ENCODE measurements at regions not wholly inside any gene's neighbourhood (a gene's known extent, or its start where the extent isn't known, plus 50 kb on each side); places are given as distances from the start of the nearest gene placed in this dataset.

DNA sequence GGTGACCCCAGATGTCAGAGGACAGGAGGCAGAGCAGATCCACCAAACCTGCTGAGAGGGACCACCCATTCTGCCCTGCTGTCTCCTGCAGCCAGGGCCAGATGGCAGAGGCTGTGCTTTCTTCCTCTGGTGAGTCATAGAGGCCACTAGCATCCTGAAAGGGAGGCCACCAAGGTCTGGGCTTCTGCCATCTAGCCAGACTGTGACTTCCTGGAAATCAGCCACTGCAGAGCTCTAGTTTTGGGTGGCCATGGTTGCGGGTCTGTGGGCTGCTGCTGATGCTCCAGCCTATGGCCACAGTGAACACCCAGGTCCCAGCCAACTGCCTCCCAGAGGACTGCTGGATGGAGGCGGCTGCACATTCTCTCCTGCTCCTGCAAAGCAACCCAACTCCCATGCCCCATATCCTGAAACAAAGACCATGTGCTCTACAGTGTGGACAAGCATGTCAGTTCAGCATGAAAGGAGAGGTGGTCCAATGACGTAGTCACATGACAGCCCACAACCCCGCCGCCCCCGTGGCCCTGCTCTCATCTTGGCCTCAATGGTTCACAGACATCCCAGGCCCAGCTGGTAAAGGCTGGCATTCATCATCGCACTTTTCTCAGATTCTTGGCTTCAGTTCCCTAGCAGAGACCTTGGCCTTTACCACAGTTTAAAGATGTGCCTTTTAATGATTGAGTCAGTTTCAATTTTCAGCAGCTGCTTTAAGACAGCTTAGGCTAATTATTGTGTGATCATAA is 73.9 kb upstream of the CXCL12 start:
- no peaks in the 10 kb centered on the region for H3K36me3 Mint-ChIP-seq (ENCODE audit: insufficient read depth, unreplicated experiment)
- no peaks in the 10 kb centered on the region for H3K4me1 Mint-ChIP-seq (ENCODE audit: low read depth, unreplicated experiment)
- no peak overlapping the region for H3K4me3 Mint-ChIP-seq (ENCODE audit: unreplicated experiment)
- peaks cover 11% of the 10 kb centered on the region for H3K27me3 Mint-ChIP-seq (ENCODE audit: insufficient read depth, unreplicated experiment)
- Histone ChIP-seq H3K9me3 (no peaks in the 10 kb centered on the region), H3K27me3 (replicated peaks; ENCODE audit: control insufficient read depth, insufficient read depth, low read length) (peaks cover 1% of the 10 kb centered on the region; the same call in 1 of the 2 replicates), H3K4me1 (no peaks in the 10 kb centered on the region), H3K4me3 (ENCODE audit: low read depth, low read length) (no peak overlapping the region), H3K36me3 (ENCODE audit: control insufficient read depth, insufficient read depth, low read length) (no peaks in the 10 kb centered on the region)
- CTCF ChIA-PET: no interaction called here
- no peak overlapping the region for H3K27ac Mint-ChIP-seq (ENCODE audit: unreplicated experiment)
- BruUV-seq (replicated peaks): no TSS peak
- DNase-seq: no peak
- H3K9me3 Mint-ChIP-seq (ENCODE audit: unreplicated experiment): no peaks in the 10 kb centered on the region
- TF ChIP-seq, protein P1, sequence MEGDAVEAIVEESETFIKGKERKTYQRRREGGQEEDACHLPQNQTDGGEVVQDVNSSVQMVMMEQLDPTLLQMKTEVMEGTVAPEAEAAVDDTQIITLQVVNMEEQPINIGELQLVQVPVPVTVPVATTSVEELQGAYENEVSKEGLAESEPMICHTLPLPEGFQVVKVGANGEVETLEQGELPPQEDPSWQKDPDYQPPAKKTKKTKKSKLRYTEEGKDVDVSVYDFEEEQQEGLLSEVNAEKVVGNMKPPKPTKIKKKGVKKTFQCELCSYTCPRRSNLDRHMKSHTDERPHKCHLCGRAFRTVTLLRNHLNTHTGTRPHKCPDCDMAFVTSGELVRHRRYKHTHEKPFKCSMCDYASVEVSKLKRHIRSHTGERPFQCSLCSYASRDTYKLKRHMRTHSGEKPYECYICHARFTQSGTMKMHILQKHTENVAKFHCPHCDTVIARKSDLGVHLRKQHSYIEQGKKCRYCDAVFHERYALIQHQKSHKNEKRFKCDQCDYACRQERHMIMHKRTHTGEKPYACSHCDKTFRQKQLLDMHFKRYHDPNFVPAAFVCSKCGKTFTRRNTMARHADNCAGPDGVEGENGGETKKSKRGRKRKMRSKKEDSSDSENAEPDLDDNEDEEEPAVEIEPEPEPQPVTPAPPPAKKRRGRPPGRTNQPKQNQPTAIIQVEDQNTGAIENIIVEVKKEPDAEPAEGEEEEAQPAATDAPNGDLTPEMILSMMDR (IDR thresholded peaks at IDR 0.05; ENCODE audit: insufficient read depth in 1 of 2, low read depth in 1 of 2, low read length in 1 of 2, severe bottlenecking in 1 of 2, unreplicated experiment in 1 of 2): no peak
- POLR2A ChIA-PET: no interaction called here
- intact Hi-C loops (cut with micrococcal nuclease; ENCODE audit: unreplicated experiment): no loop called here

DNA sequence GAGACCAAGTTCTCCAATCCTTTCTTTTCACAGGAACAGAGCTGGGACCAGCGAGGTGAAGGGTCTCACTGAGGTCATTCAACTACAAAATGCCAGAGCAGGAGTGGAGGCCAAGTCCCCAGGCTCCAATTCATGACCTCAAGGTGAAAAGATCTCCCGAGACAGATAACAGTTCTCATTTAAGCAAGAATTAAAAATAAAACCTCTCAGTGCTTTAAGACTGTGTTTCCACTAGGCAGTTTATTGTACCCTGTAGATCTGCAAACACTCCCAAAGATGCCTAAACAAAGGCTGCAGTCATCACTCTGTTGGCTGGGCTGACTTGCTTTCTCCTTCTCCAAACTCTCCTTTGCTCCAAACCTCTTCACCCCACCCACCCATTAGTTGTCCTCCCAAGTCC is 74.8 kb upstream of the CXCL12 start:
- no peak for DNase-seq
- BruUV-seq (replicated peaks): no TSS peak
- H3K4me3 Mint-ChIP-seq (ENCODE audit: unreplicated experiment): no peak overlapping the region
- H3K36me3 Mint-ChIP-seq (ENCODE audit: insufficient read depth, unreplicated experiment): no peaks in the 10 kb centered on the region
- H3K9me3 Mint-ChIP-seq (ENCODE audit: unreplicated experiment): no peaks in the 10 kb centered on the region
- Histone ChIP-seq H3K9me3 (no peaks in the 10 kb centered on the region), H3K4me1 (no peaks in the 10 kb centered on the region), H3K4me3 (ENCODE audit: low read depth, low read length) (no peak overlapping the region), H3K27me3 (replicated peaks; ENCODE audit: control insufficient read depth, insufficient read depth, low read length) (peaks cover 1% of the 10 kb centered on the region; the same call in 1 of the 2 replicates), H3K36me3 (ENCODE audit: control insufficient read depth, insufficient read depth, low read length) (no peaks in the 10 kb centered on the region)
- no peaks in the 10 kb centered on the region for H3K4me1 Mint-ChIP-seq (ENCODE audit: low read depth, unreplicated experiment)
- ChIA-PET POLR2A (no interaction called here), CTCF (no interaction called here)
- TF ChIP-seq, protein P1 (IDR thresholded peaks at IDR 0.05; ENCODE audit: insufficient read depth in 1 of 2, low read depth in 1 of 2, low read length in 1 of 2, severe bottlenecking in 1 of 2, unreplicated experiment in 1 of 2): no peak
- intact Hi-C loops (cut with micrococcal nuclease; ENCODE audit: unreplicated experiment): no loop called here
- H3K27ac Mint-ChIP-seq (ENCODE audit: unreplicated experiment): no peak overlapping the region
- peaks cover 11% of the 10 kb centered on the region for H3K27me3 Mint-ChIP-seq (ENCODE audit: insufficient read depth, unreplicated experiment)

DNA sequence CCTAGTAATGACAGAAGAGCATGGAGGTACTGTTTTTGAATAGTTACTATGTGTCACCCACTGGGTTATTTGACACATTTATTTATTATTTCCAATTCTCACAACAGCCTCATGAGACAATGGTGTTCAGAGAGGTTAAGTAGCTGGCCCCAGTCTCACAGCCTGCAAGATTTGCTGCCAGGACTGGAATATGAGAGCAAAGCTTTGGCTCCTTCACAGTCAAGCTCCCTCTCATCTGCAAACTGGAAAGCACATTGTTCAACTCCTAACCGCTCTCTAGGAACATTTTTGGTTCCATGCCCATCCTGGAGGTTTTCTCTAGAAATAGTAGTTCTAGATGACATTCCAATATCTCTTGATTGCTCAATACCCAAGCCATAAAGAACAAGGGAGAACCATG is 75.5 kb upstream of the CXCL12 start:
- Mint-ChIP-seq H3K4me1 (ENCODE audit: low read depth, unreplicated experiment) (no peaks in the 10 kb centered on the region), H3K9me3 (ENCODE audit: unreplicated experiment) (no peaks in the 10 kb centered on the region), H3K4me3 (ENCODE audit: unreplicated experiment) (no peak overlapping the region), H3K27me3 (ENCODE audit: insufficient read depth, unreplicated experiment) (peaks cover 11% of the 10 kb centered on the region), H3K27ac (ENCODE audit: unreplicated experiment) (no peak overlapping the region), H3K36me3 (ENCODE audit: insufficient read depth, unreplicated experiment) (no peaks in the 10 kb centered on the region)
- ChIA-PET POLR2A (no interaction called here), CTCF (no interaction called here)
- H3K36me3 ChIP-seq (ENCODE audit: control insufficient read depth, insufficient read depth, low read length): no peaks in the 10 kb centered on the region
- no peak overlapping the region for H3K4me3 ChIP-seq (ENCODE audit: low read depth, low read length)
- no peaks in the 10 kb centered on the region for H3K4me1 ChIP-seq
- TF ChIP-seq, protein P1 (IDR thresholded peaks at IDR 0.05; ENCODE audit: insufficient read depth in 1 of 2, low read depth in 1 of 2, low read length in 1 of 2, severe bottlenecking in 1 of 2, unreplicated experiment in 1 of 2): no peak
- H3K9me3 ChIP-seq: no peaks in the 10 kb centered on the region
- no TSS peak for BruUV-seq (replicated peaks)
- DNase-seq: no peak
- intact Hi-C loops (cut with micrococcal nuclease; ENCODE audit: unreplicated experiment): no loop called here
- H3K27me3 ChIP-seq (replicated peaks; ENCODE audit: control insufficient read depth, insufficient read depth, low read length): peaks cover 1% of the 10 kb centered on the region; the same call in 1 of the 2 replicates

Data from Caco-2 (cell line).